B cell (primary cell): ENCODE measurements at regions not wholly inside any gene's neighbourhood (a gene's known extent, or its start where the extent isn't known, plus 50 kb on each side); places are given as distances from the start of the nearest gene placed in this dataset.

Experiments used
- ATAC-seq: fragments of 200-7000 bp; cut with Tn5 transposase; one replicate; pipeline ENCODE4 v1.10.0; 2021; ENCODE audit warnings: low read depth, mild to moderate bottlenecking, moderate number of reproducible peaks, moderate library complexity
- CTCF ChIA-PET: fragments of 350-600 bp; sonication (Branson Sonifier 250); formaldehyde crosslinking; loops from one replicate; lab custom pipeline; 2021; ENCODE audit warnings: antibody characterized with exemption, inconsistent platforms; lab: Charles Lee
- POLR2A ChIA-PET: fragments of 350-600 bp; sonication (Branson Sonifier 250); formaldehyde crosslinking; loops from one replicate; lab custom pipeline; 2021; ENCODE audit warnings: antibody characterized with exemption; lab: Charles Lee
- DNase-seq: peaks from one replicate; pipeline ENCODE4 v3.0.0; 2013
- H2AFZ ChIP-seq: 2 replicates; pipeline ENCODE4 v1.6.1; 2012; ENCODE audit warnings: mild to moderate bottlenecking, low read depth, low read length; ENCODE audit not compliant: insufficient read depth, poor library complexity, severe bottlenecking
- H3K27ac ChIP-seq, 2 donors: 1 replicate in 1 of 2; 2 replicates in 1 of 2; pipeline ENCODE4 v1.5.1; 2012 to 2013; ENCODE audit warnings: low read length in 2 of 2, mild to moderate bottlenecking in 2 of 2, moderate library complexity in 1 of 2
- H3K27me3 ChIP-seq, 4 experiments: fragments of 200-600 bp in 1 of 4; sonication (generic) in 1 of 4; replicated peaks in 1 of 4; 1 replicate in 2 of 4; 2 replicates in 2 of 4; pipeline versions ENCODE4 v1.6.1 to v1.7.0; 2013 to 2016; ENCODE audit warnings: low read length in 3 of 4, mild to moderate bottlenecking in 2 of 4, mixed read lengths in 1 of 4, moderate library complexity in 1 of 4; ENCODE audit not compliant: insufficient read depth in 4 of 4, control insufficient read depth in 3 of 4; ENCODE audit errors: control extremely low read depth in 1 of 4
- H3K36me3 ChIP-seq, 2 experiments: replicated peaks in 1 of 2; 1 replicate in 1 of 2; 2 replicates in 1 of 2; pipeline versions ENCODE4 v1.6.1 to v1.7.1; 2013; ENCODE audit warnings: low read length in 1 of 2; ENCODE audit not compliant: insufficient read depth in 2 of 2, control insufficient read depth in 1 of 2; ENCODE audit errors: control extremely low read depth in 1 of 2, extremely low read depth in 1 of 2
- H3K4me1 ChIP-seq, 2 donors: fragments of 200-600 bp in 1 of 2; sonication (generic) in 1 of 2; 1 replicate in 1 of 2; 2 replicates in 1 of 2; pipeline versions ENCODE4 v1.5.1 to v1.6.1; 2013 to 2017; ENCODE audit warnings: low read length in 2 of 2; ENCODE audit not compliant: control insufficient read depth in 2 of 2, insufficient read depth in 2 of 2
- H3K4me2 ChIP-seq: replicated peaks from 2 replicates; pipeline ENCODE3; 2012; ENCODE audit warnings: mild to moderate bottlenecking, low read depth, low read length; ENCODE audit not compliant: poor library complexity, severe bottlenecking
- H3K4me3 ChIP-seq, 5 experiments: fragments of 200-600 bp in 1 of 5; sonication (generic) in 1 of 5; 1 replicate in 3 of 5; 2 replicates in 2 of 5; pipeline versions ENCODE4 v1.5.1 to v1.7.0; 2011 to 2016; ENCODE audit warnings: low read length in 4 of 5, mild to moderate bottlenecking in 4 of 5, low read depth in 2 of 5, control low read depth in 1 of 5, moderate library complexity in 1 of 5; ENCODE audit not compliant: insufficient read depth in 1 of 5; ENCODE audit errors: control extremely low read depth in 1 of 5, extremely low read depth in 1 of 5
- H3K79me2 ChIP-seq: fragments of 200-600 bp; sonication (generic); one replicate; pipeline ENCODE4 v1.6.0; 2016; ENCODE audit warnings: low read length; ENCODE audit not compliant: control insufficient read depth, insufficient read depth
- H3K9ac ChIP-seq: fragments of 200-600 bp; sonication (generic); 2 replicates; pipeline ENCODE4 v1.6.1; 2017; ENCODE audit warnings: mild to moderate bottlenecking, low read length, moderate library complexity
- H3K9me3 ChIP-seq, 3 donors: one replicate each; pipeline versions ENCODE4 v1.6.1 to v1.7.1; 2013; ENCODE audit warnings: low read length in 2 of 3; ENCODE audit not compliant: control insufficient read depth in 2 of 3, insufficient read depth in 1 of 3; ENCODE audit errors: control extremely low read depth in 1 of 3
- H4K20me1 ChIP-seq: 2 replicates; pipeline ENCODE4 v1.6.0; 2012; ENCODE audit warnings: mild to moderate bottlenecking, low read length; ENCODE audit not compliant: insufficient read depth, control insufficient read depth, poor library complexity, severe bottlenecking
- H3K27ac Mint-ChIP-seq: one replicate; pipeline ENCODE4 v1.8.0; 2021; ENCODE audit warnings: mixed read lengths
- H3K27me3 Mint-ChIP-seq: one replicate; pipeline ENCODE4 v1.8.0; 2021; ENCODE audit warnings: mixed read lengths
- H3K4me1 Mint-ChIP-seq: one replicate; pipeline ENCODE4 v1.8.0; 2021; ENCODE audit warnings: mixed read lengths
- H3K4me3 Mint-ChIP-seq: one replicate; pipeline ENCODE4 v1.8.0; 2021; ENCODE audit warnings: mixed read lengths
- H3K9me3 Mint-ChIP-seq: one replicate; pipeline ENCODE4 v1.8.0; 2022; ENCODE audit warnings: mixed read lengths; ENCODE audit not compliant: insufficient read depth
- EZH2 ChIP-seq: IDR thresholded peaks from 2 replicates; pipeline ENCODE4 v1.6.1; 2012; ENCODE audit warnings: borderline replicate concordance, low read depth, mild to moderate bottlenecking, moderate library complexity, low read length; ENCODE audit not compliant: insufficient read depth, poor library complexity, severe bottlenecking
- WGBS: methylation state at CpG from one replicate; pipeline ENCODE4 v1.1.5; 2013; ENCODE audit warnings: missing lambda C conversion rate; ENCODE audit not compliant: insufficient coverage; 5-methylcytosine and 5-hydroxymethylcytosine counted together
- intact Hi-C: fragments of 100-400 bp; cut with micrococcal nuclease; formaldehyde crosslinking; loops from one replicate; pipeline ENCODE4 v1.10.0; 2022
- TF ChIP-seq, protein P1 (sequence below): fragments of 200-600 bp; IDR thresholded peaks from one replicate; pipeline ENCODE4 v1.8.0; 2022; ENCODE audit warnings: antibody characterized with exemption, mild to moderate bottlenecking

DNA sequence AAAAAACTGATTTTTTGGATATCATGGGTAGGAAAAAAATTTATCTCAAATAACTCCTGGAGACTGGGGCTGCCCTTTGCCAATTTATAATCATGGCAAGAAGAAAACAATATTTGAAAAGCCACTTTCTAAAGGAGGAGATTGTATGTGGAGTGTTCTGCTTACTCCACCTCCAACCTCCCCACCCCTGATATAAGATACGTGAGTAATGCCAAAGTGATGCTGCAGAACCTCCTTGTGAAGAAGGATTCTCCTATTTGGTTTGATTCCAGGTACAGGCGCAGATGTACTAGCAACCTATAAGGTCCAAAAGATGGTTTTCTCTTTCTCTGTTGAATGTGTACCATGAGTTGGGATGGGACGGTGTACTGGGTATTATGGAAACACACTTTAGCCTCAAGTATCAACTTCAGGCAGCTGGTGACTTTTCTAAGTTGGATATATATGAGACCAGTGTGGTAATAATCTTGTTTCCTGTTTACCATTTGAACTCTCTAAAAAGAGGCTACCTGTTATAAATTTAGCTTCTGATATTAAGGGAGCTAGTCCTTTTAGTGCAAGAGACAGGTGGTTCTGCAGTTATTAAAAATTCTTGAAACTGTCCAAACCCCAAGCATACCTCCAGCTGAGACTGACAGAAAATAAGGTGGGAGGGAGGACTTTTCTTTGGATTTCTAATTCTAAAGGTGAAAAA is 724.0 kb upstream of the MIR17HG start:
- Histone ChIP-seq H2AFZ (no peak overlapping the region), H3K4me1 (no peaks in the 10 kb centered on the region), H3K27me3 (no peaks in the 10 kb centered on the region), H3K4me3 (no peak overlapping the region), H4K20me1 (no peaks in the 10 kb centered on the region), H3K9ac (no peak overlapping the region), H3K36me3 (no peaks in the 10 kb centered on the region), H3K4me2 (no peak overlapping the region), H3K27ac (no peak overlapping the region), H3K79me2 (no peaks in the 10 kb centered on the region), H3K9me3 (peaks cover 0 to 3% (median 0%) of the 10 kb centered on the region in 3 donors)
- no peak overlapping the region for H3K4me3 Mint-ChIP-seq
- no peak overlapping the region for H3K27ac Mint-ChIP-seq
- H3K4me1 Mint-ChIP-seq: no peaks in the 10 kb centered on the region
- DNase-seq (no peak), ATAC-seq (no peak)
- TF ChIP-seq EZH2: no peak
- TF ChIP-seq, protein P1, sequence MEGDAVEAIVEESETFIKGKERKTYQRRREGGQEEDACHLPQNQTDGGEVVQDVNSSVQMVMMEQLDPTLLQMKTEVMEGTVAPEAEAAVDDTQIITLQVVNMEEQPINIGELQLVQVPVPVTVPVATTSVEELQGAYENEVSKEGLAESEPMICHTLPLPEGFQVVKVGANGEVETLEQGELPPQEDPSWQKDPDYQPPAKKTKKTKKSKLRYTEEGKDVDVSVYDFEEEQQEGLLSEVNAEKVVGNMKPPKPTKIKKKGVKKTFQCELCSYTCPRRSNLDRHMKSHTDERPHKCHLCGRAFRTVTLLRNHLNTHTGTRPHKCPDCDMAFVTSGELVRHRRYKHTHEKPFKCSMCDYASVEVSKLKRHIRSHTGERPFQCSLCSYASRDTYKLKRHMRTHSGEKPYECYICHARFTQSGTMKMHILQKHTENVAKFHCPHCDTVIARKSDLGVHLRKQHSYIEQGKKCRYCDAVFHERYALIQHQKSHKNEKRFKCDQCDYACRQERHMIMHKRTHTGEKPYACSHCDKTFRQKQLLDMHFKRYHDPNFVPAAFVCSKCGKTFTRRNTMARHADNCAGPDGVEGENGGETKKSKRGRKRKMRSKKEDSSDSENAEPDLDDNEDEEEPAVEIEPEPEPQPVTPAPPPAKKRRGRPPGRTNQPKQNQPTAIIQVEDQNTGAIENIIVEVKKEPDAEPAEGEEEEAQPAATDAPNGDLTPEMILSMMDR: no peak
- no CpG with 5 or more reads among the region's 3 CpGs for WGBS
- no peaks in the 10 kb centered on the region for H3K9me3 Mint-ChIP-seq
- H3K27me3 Mint-ChIP-seq: no peaks in the 10 kb centered on the region
- CTCF ChIA-PET: no interaction called here
- intact Hi-C loops: no loop called here
- POLR2A ChIA-PET: no interaction called here

DNA sequence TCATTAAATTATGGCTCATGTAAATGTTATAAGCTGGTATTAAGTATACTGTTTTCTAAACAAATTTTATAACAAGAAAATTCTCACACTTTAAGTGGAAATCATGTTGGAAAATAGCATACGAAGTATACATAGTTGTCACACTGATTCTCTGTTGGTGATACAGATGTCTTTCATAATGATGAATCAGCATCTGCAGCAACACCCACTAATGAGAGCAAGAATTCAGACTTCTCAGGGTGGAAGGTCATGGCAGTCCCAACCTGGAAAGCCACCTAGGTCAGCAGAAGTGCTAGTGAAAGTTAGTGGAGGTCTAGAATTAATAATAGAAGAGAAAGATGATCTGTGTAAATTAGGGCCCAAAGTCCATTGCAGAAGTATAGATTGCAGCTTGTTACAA is 719.7 kb upstream of the MIR17HG start:
- Histone ChIP-seq H3K4me3 (no peak overlapping the region), H4K20me1 (no peaks in the 10 kb centered on the region), H3K4me2 (no peak overlapping the region), H2AFZ (no peak overlapping the region), H3K9ac (no peak overlapping the region), H3K9me3 (peaks cover 0 to 1% (median 0%) of the 10 kb centered on the region in 3 donors), H3K79me2 (no peaks in the 10 kb centered on the region), H3K36me3 (no peaks in the 10 kb centered on the region), H3K27me3 (no peaks in the 10 kb centered on the region), H3K27ac (no peak overlapping the region), H3K4me1 (no peaks in the 10 kb centered on the region)
- POLR2A ChIA-PET: no interaction called here
- no peaks in the 10 kb centered on the region for H3K9me3 Mint-ChIP-seq
- H3K27ac Mint-ChIP-seq: no peak overlapping the region
- CTCF ChIA-PET: no interaction called here
- ATAC-seq (no peak), DNase-seq (no peak)
- no peak overlapping the region for H3K4me3 Mint-ChIP-seq
- WGBS: no CpG with 5 or more reads among the region's 1 CpG
- no peaks in the 10 kb centered on the region for H3K27me3 Mint-ChIP-seq
- TF ChIP-seq, protein P1: no peak
- TF ChIP-seq EZH2: no peak
- no peaks in the 10 kb centered on the region for H3K4me1 Mint-ChIP-seq
- intact Hi-C loops: no loop called here
